HUES64 (cell line): ENCODE measurements at regions not wholly inside any gene's neighbourhood (a gene's known extent, or its start where the extent isn't known, plus 50 kb on each side); places are given as distances from the start of the nearest gene placed in this dataset.
A peak's percentile ranks its signal among the peaks of the same experiment; 100 is the strongest.

Experiments used
- H3K27ac ChIP-seq: 2 replicates; pipeline ENCODE4 v1.7.0; 2013; ENCODE audit warnings: low read depth, low read length, inconsistent platforms
- H3K27me3 ChIP-seq: 2 replicates; pipeline ENCODE4 v1.6.1; 2013; ENCODE audit warnings: mild to moderate bottlenecking, low read length; ENCODE audit not compliant: insufficient read depth
- H3K36me3 ChIP-seq: 2 replicates; pipeline ENCODE4 v1.6.1; 2013; ENCODE audit warnings: mild to moderate bottlenecking, low read length; ENCODE audit not compliant: insufficient read depth
- H3K4me1 ChIP-seq: 2 replicates; pipeline ENCODE4 v1.6.1; 2013; ENCODE audit warnings: mild to moderate bottlenecking, low read length, moderate library complexity; ENCODE audit not compliant: insufficient read depth
- H3K4me3 ChIP-seq: 2 replicates; pipeline ENCODE4 v1.5.1; 2013; ENCODE audit warnings: mild to moderate bottlenecking, low read length, moderate library complexity
- H3K9ac ChIP-seq: 2 replicates; pipeline ENCODE4 v1.6.1; 2013; ENCODE audit warnings: mild to moderate bottlenecking, low read depth, low read length
- H3K9me3 ChIP-seq: 2 replicates; pipeline ENCODE4 v1.6.1; 2013; ENCODE audit warnings: low read depth, low read length; ENCODE audit not compliant: insufficient read depth
- WGBS: fragments of 150-250, 120-280 bp; methylation state at CpG from one replicate; pipeline ENCODE4 v1.1.7; 2013; ENCODE audit warnings: missing lambda C conversion rate; 5-methylcytosine and 5-hydroxymethylcytosine counted together

DNA sequence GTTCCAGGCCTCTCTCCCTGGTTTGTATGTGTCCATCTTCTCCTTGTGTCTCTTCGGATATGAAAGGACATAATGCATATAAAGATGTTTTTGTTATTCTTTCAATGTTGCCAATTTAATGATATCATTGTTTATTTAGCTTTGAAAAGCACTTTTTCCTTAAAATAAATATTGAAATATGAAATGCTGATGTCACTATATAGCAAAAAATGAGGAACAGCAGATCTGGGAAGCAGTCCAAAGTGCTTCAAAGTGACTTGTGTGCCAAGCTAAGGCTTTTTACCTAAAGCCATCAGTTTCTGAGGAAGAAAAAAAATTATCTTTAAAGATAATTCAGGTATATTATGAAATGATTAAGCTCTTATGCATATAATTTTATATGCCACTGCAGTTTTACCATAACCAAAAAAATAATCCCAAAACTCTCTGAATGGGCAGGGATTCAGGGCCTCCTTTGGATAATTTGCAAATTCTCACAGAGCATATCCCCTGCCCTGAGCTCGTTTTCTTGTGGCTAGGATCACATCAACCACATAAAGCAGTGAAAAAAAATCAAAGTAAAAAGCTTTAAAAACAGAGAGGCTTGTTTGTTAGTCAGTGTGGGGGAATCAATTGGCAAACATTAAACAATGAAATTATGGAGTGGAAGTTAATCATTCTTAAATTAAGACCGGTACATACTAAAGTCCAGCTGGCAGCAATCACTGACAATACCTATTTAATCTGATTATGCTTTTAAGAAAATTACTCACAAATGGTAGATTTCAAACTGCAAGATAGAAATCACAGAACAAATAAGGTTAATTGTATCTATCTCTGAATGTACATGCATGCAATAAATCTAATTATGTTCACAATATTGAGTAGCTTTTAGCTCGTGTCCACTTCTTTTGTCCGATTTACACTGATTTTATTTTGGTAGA is 1027.9 kb upstream of the ADGRB3 start:
- no peak overlapping the region for H3K27ac ChIP-seq
- H3K4me1 ChIP-seq: no peaks in the 10 kb centered on the region
- H3K36me3 ChIP-seq: no peaks in the 10 kb centered on the region
- no peak overlapping the region for H3K9ac ChIP-seq
- WGBS: 90% methylated on average over 2 of the region's 5 CpGs
- H3K27me3 ChIP-seq: no peaks in the 10 kb centered on the region
- no peaks in the 10 kb centered on the region for H3K9me3 ChIP-seq
- H3K4me3 ChIP-seq: no peak overlapping the region

DNA sequence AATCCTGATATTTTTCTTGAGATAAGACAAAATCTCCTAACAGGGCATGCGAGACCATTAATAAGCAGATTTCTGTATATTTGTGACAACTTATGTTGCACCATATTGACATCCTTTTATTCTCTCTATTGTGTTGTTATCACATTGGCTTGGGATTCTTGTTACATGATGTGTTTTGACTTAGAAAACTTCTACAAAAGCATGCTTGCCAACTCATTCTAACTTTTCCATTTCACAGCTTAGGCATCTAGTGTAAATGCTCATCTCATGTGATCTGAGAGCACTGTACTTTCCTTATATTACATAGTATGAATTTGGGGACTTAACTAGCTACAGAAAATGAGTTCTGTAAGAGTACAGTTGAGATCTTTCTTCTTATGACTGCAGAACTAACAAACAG is 1040.7 kb upstream of the ADGRB3 start:
- no peak overlapping the region for H3K4me3 ChIP-seq
- H3K9me3 ChIP-seq: no peaks in the 10 kb centered on the region
- H3K9ac ChIP-seq: no peak overlapping the region
- H3K27me3 ChIP-seq: no peaks in the 10 kb centered on the region
- H3K27ac ChIP-seq: no peak overlapping the region
- H3K36me3 ChIP-seq: no peaks in the 10 kb centered on the region
- WGBS: no CpG with 5 or more reads among the region's 1 CpG
- no peaks in the 10 kb centered on the region for H3K4me1 ChIP-seq

DNA sequence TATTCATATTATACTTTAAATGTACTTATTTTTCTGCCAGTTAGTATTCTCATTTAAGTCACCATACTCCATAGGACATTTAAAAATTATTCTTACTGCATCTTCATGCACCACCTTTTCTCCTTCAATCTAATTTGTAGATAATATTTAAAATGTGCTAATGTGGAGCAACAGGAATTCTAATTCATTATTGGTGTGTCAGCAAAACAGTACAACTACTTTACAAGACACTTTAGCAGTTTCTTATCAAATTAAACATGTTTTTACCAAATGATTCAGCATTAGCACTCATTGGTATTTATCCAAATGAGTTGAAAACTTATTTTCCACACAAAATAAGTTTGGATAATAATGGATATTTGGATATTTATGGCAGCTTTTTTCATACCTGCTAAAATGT is 1041.8 kb upstream of the ADGRB3 start:
- H3K4me1 ChIP-seq: no peaks in the 10 kb centered on the region
- H3K27me3 ChIP-seq: no peaks in the 10 kb centered on the region
- no peak overlapping the region for H3K4me3 ChIP-seq
- no peak overlapping the region for H3K27ac ChIP-seq
- H3K9me3 ChIP-seq: no peaks in the 10 kb centered on the region
- no peak overlapping the region for H3K9ac ChIP-seq
- no peaks in the 10 kb centered on the region for H3K36me3 ChIP-seq

DNA sequence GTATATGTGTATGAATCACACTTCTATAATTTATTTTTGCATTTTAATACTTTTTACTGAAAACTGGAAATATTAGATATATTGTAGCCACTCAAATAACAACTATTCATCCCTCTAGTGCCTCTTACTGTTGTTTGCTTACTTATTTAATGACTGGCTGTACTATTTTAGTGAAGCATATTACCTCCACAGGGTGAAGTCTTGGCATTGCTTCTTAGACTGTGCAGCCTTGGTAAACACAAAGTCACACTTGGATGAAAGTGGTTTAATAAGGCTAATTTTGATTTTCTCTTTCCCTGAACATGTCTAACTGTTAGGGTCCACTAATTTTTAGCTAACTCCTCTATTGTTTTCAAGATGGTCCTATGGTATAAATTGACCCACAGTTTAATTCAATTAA is 1043.2 kb upstream of the ADGRB3 start:
- H3K36me3 ChIP-seq: no peaks in the 10 kb centered on the region
- H3K9ac ChIP-seq: no peak overlapping the region
- no peaks in the 10 kb centered on the region for H3K9me3 ChIP-seq
- no peak overlapping the region for H3K4me3 ChIP-seq
- H3K4me1 ChIP-seq: no peaks in the 10 kb centered on the region
- H3K27ac ChIP-seq: no peak overlapping the region
- H3K27me3 ChIP-seq: no peaks in the 10 kb centered on the region

DNA sequence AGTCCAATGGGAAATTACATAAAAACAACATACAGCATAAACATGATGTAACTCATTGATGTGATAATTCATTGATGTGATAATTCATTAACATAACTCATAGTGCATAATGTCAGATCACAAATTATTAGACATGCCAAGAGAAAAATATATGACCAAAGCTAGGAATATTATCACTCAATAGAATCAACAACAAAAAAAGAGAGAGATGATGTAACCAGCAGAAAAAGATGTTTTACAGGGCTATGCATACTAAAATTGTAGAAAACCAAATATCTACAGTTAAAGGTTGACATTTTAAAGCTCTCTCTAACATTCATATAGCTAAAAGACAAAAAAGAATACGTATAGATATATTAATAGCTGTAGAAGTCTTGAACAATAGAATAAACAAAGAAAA is 1067.2 kb upstream of the ADGRB3 start:
- Histone ChIP-seq H3K27me3 (no peaks in the 10 kb centered on the region), H3K36me3 (no peaks in the 10 kb centered on the region), H3K4me3 (no peak overlapping the region), H3K9ac (no peak overlapping the region), H3K4me1 (no peaks in the 10 kb centered on the region), H3K9me3 (no peaks in the 10 kb centered on the region), H3K27ac (no peak overlapping the region)
- no CpG with 5 or more reads among the region's 1 CpG for WGBS

DNA sequence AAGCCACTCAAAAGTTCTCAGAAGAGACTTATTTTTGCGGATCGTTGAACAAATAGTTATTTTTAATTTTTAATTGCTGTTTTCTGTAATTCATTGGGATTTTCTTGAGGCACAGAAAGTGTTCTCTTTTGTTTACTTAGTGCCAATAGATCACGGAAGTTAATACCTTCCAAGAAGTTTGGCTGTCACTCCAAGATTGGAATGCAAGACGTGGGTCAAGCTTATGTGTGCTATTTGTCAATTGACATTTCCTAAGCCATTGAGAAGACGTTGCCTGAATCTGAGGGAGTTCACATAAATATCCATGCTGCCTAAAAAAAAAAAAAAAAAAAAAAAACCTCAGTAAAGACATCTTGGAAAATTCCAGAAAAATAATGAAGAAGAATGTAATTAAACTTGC is 1071.4 kb upstream of the ADGRB3 start:
- H3K9ac ChIP-seq: no peak overlapping the region
- no peaks in the 10 kb centered on the region for H3K36me3 ChIP-seq
- H3K4me3 ChIP-seq: no peak overlapping the region
- no peaks in the 10 kb centered on the region for H3K9me3 ChIP-seq
- H3K27ac ChIP-seq: no peak overlapping the region
- no peaks in the 10 kb centered on the region for H3K4me1 ChIP-seq
- 98% methylated on average over 4 of the region's 5 CpGs for WGBS
- no peaks in the 10 kb centered on the region for H3K27me3 ChIP-seq

DNA sequence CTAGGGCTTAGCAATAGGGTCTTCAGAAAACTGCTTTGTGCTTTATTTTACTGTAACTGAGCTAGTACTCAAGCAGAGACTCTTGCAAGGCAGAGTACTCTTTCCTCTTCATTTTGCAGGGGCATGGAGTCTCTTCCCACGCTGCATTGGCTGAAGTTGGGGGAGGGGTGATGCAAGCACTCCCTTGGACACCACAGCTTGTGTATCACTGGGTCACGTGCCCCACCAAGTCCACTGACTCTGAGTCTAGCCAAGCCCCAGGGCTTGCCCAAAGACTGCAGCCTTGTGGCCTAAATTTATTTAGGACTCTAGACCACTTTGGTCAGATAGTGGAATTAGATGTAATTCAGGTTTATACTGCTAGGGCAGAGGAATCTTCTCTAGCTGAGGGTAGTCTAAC is 1075.0 kb upstream of the ADGRB3 start:
- 82% methylated on average over 2 of the region's 2 CpGs for WGBS
- no peaks in the 10 kb centered on the region for H3K4me1 ChIP-seq
- H3K9me3 ChIP-seq: no peaks in the 10 kb centered on the region
- H3K27ac ChIP-seq: no peak overlapping the region
- H3K36me3 ChIP-seq: no peaks in the 10 kb centered on the region
- no peak overlapping the region for H3K9ac ChIP-seq
- no peaks in the 10 kb centered on the region for H3K27me3 ChIP-seq
- no peak overlapping the region for H3K4me3 ChIP-seq

DNA sequence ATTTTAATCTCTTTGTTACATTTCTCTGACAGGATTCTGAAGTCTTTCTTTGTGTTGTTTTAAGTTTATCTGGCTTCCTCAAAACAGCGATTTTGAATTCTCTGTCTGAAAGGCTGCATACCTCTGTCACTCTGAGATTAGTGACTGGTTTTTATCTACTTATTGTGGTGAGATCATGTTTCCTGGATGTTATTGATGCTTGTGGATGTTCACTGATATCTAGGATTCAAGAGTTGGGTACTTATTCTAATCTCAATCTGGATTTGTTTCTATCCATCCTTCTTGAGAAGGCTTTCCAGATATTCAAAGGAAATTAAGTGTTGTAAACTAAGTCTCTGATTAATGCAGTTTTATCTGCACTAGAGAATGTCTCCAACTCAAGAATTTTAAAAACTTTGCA is 1076.1 kb upstream of the ADGRB3 start:
- Histone ChIP-seq H3K4me3 (no peak overlapping the region), H3K27ac (no peak overlapping the region), H3K9ac (no peak overlapping the region), H3K9me3 (no peaks in the 10 kb centered on the region), H3K36me3 (no peaks in the 10 kb centered on the region), H3K27me3 (no peaks in the 10 kb centered on the region), H3K4me1 (no peaks in the 10 kb centered on the region)
- WGBS: 96% methylated on average over 1 of the region's 1 CpG

DNA sequence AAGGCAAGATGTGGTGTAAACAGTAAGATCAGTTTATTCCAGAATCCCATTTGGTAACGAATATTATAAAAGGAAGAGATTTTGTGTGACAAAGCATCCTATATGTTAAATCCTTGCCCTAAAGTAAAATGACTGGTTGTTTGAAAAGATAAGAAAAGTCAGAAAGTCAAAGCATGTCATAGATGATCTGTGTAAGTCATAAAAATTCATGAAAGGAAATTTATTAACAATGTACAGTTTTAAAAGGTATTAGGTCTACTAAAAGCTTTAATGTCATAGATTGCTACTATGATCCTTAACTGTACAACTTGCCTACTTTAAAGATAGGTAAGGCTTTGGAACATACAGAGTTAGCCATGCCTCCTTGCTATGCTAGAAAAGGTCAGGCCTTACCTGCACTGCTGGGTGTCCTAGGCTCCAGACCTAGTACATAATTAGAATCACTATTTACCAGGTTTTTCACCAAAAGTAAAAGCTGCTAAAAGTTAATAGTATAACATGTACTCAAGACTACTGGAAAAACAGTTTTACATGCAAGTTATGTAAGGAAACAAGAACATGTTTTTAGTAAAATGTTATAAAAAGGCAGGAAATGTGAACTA is 1090.1 kb upstream of the ADGRB3 start:
- H3K9ac ChIP-seq: no peak overlapping the region
- H3K27me3 ChIP-seq: no peaks in the 10 kb centered on the region
- peak overlapping the region; percentile 13; the same call in 1 of the 2 replicates for H3K4me3 ChIP-seq
- 100% methylated on average over 1 of the region's 1 CpG for WGBS
- H3K36me3 ChIP-seq: no peaks in the 10 kb centered on the region
- peaks cover 68% of the 10 kb centered on the region for H3K9me3 ChIP-seq
- no peak overlapping the region for H3K27ac ChIP-seq
- H3K4me1 ChIP-seq: no peaks in the 10 kb centered on the region

DNA sequence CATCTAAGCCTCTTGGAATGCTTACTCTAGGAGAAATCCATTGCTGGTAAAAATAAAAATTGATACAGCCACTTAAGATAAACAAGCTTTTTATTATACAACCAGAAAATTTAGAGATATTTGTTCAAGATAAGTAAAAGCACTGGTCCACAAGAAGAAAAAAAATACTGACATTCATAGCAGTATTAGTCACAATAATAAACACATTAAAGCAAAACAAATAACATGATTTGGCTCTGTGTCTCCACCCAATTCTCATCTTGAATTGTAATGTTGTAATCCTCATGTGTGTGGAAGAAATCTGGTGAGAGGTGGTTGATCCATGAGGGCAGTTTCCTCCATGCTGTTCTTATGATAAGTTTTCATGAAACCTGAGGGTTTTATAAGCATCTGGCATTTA is 1093.5 kb upstream of the ADGRB3 start:
- Histone ChIP-seq H3K27me3 (no peaks in the 10 kb centered on the region), H3K4me3 (no peak overlapping the region), H3K9me3 (peaks cover 59% of the 10 kb centered on the region), H3K36me3 (no peaks in the 10 kb centered on the region), H3K4me1 (no peaks in the 10 kb centered on the region), H3K27ac (no peak overlapping the region), H3K9ac (no peak overlapping the region)

DNA sequence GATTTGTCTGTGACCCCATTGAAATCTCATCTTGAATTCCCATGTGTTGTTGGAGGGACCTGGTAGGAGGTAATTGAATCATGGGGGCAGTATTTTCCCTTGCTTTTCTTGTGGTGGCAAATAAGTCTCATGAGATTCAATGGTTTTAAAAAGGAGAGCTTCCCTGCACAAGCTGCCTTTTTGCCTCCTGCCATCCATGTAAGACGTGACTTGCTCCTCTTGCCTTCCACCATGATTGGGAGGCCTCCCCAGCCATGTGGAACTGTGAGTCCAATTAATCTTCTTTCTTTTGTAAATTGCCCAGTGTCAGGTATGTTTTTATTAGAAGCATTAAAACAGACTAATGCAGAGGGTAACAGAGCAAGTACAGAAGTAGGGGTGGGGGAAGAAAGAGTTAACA is 1097.0 kb upstream of the ADGRB3 start:
- H3K4me3 ChIP-seq: no peak overlapping the region
- peaks cover 26% of the 10 kb centered on the region for H3K9me3 ChIP-seq
- no peaks in the 10 kb centered on the region for H3K4me1 ChIP-seq
- no peak overlapping the region for H3K27ac ChIP-seq
- no peak overlapping the region for H3K9ac ChIP-seq
- 96% methylated on average over 1 of the region's 1 CpG for WGBS
- no peaks in the 10 kb centered on the region for H3K36me3 ChIP-seq
- H3K27me3 ChIP-seq: no peaks in the 10 kb centered on the region
